CD1c-positive myeloid dendritic cell (primary cell): ENCODE measurements at regions not wholly inside any gene's neighbourhood (a gene's known extent, or its start where the extent isn't known, plus 50 kb on each side); places are given as distances from the start of the nearest gene placed in this dataset.
A peak's percentile ranks its signal among the peaks of the same experiment; 100 is the strongest.

Experiments
- DNase-seq: peaks from one replicate; pipeline ENCODE4 v3.0.0-alpha.2; 2016; ENCODE audit errors: extremely low spot score

DNA sequence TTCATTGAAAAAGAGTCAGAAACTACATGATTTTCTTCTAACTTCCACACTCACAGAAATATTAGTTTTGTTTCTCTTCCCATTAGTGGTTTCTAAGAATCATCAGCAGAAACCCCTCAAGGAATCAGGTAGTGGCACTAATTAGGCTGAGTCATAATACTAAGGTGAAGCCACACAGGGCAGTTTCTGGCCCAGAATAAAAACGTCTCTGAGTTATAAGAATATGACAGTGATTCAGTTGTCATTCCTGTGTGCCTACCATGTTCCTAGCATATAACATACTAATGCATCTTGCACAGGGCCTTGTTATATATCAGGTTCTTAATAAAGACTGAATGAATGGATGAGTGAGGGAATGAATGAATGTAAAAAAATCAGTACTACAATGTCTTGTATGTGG lies 206.0 kb upstream of the PLEKHG7 start:
- no peak for DNase-seq

DNA sequence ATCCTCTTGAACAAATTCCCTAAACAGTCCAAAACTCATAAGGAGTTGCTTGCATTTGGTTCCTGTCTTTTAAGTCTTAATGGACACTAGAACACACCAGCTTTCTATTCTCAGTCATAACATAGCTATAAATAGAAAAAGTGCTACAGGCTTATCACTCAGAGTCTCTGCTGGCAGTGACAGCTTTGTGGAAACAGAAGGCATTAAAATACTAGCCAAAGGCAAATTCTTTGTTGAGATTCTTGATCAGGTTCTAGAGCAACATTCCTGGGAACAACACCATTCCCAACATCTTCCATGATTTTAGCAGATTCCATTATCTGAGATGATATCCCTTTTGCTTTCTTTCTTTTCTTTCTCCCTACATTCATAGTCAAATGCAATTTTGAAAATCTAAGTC lies 207.7 kb upstream of the PLEKHG7 start:
- DNase-seq = no peak

DNA sequence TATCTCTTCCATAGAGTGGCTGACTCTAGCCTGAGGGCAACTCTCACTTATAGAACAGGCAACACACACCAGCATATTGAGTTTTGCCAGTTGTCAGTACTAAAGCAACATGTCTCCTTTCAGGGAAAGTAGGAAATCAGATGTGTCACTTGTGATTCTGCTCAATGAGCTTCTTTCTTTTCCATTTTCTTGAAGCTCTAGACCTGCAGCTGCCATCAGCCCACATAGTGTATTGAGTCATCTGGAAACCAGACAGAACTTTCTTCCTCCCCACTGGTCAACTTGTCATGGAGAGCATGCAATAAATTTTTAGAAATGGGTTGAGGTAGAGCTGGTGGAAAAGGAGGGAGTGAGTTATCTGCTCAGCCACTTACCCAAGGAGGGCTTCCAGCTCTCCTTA lies 209.0 kb upstream of the PLEKHG7 start:
- DNase-seq = peak; percentile 57

DNA sequence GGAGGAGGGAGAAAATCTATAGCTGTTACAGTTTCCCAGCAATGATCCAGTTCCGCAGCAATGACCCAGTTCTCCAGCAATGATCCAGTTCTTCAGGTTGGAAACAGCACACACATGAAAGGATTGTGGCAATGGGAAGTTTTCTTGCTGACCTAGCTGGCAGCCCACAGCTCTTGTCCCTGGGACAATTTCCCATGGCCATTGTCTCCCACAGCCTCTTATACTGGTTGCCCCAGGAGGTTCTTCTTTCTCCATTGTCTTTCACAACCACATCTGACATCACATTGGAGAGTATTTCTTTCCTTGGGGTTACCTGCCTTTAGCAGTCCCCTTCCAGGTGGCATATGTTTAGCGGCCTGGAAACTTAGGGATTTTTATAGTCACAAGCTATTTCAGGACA lies 209.8 kb upstream of the PLEKHG7 start:
- DNase-seq = no peak

DNA sequence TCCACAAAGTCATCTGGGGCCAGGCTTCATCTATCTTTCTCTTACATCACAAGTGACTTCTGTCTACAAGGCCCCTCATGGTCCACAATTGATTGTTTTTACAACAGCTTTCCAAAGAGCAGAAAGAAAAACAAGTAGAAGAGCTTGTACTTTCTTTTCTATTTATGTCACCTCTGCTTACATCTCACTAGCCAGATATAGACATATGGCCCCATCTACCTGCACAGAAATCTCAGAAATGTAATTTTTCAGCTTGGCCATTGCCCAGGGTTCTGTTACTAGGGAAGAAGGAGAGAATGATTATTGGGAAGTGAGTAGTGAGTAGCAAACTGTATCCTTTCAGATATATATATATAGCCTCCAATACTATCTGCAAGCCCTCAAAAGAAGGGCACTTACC lies 210.5 kb upstream of the PLEKHG7 start:
- DNase-seq = no peak

DNA sequence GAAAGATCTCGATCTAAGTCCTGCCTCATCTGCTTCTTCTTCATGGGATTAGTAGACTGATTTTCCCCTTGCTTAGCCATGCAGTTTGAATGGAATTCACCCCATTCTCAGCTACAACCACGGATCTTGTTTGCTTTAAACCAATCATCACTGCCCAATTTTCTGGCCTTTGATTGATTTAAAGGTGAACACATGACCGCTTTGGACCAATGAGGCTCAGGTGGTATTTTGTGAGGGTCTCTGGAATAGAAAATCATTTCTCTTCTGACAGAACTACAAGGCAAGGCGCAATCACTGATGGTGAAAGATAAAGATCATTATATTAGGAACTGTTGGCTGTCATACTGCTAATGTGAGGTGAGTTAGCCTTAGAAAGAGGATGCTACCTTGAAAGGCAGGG lies 213.0 kb upstream of the PLEKHG7 start:
- DNase-seq = no peak

DNA sequence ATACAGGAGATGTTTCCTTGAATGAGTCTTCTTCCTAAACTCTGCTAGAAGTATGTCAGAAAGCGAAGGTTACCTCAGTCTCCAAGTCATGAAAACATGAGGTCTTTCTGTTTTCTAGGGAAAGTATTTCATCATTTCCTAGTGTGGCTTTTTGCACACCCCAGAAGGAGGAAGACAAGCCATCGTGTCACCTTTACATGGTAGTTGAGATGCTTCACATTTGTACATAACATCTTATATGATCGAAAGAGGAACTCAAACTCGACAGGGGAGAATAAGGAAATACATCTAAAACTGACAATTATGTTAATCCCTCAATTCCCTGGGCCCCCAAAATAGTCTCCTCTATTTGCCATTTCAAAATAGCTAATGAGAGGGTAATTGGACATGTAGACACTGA lies 214.1 kb upstream of the PLEKHG7 start:
- DNase-seq = peak; percentile 48

DNA sequence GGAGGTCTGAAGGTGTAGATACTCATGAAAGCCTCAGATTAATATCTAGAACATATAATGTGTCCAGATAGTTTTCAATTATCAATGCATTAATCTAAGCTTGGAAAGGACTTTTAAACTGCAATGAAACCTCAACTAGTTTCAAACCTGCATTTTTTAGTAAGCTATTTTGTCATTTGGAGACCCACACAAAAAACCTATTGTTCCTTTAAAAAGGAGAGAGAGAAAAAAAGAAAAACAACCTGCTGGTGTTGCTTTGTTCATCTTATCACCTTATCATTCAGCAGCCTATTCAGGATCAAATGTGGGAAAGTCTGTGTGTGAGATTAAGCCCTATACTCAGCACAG lies 215.7 kb upstream of the PLEKHG7 start:
- no peak for DNase-seq

DNA sequence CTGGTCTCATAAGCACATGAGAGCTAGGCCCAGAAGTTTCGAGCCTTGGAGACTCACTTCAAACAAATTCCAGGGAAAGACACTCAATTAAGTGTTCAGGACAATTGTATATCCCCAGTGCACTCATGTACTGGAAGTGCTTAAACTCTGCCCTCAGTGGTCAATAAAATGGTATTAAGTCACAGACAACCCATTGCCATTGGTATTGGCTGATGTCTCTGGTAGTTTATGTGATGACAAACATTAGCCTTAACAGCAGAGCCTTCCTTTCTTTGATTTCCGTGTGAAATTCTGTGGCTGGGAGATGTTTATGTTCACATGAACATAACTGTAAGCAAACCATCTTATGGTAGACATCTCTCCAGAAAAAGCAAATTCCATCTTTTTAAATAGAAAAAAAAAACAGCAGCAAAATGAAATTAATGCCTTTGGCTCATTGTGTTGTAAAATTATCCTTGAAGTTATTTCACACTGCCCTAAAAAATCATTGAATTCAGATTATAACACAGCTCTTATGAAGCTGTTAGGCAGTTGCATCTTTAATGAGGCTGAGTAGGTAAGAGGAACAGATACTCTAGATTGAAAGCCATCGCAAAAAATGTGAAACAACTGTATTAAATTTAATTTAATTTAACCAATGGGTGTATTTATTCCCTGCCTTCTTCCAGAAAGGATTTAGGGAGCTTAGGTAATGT lies 216.2 kb upstream of the PLEKHG7 start:
- DNase-seq = no peak

DNA sequence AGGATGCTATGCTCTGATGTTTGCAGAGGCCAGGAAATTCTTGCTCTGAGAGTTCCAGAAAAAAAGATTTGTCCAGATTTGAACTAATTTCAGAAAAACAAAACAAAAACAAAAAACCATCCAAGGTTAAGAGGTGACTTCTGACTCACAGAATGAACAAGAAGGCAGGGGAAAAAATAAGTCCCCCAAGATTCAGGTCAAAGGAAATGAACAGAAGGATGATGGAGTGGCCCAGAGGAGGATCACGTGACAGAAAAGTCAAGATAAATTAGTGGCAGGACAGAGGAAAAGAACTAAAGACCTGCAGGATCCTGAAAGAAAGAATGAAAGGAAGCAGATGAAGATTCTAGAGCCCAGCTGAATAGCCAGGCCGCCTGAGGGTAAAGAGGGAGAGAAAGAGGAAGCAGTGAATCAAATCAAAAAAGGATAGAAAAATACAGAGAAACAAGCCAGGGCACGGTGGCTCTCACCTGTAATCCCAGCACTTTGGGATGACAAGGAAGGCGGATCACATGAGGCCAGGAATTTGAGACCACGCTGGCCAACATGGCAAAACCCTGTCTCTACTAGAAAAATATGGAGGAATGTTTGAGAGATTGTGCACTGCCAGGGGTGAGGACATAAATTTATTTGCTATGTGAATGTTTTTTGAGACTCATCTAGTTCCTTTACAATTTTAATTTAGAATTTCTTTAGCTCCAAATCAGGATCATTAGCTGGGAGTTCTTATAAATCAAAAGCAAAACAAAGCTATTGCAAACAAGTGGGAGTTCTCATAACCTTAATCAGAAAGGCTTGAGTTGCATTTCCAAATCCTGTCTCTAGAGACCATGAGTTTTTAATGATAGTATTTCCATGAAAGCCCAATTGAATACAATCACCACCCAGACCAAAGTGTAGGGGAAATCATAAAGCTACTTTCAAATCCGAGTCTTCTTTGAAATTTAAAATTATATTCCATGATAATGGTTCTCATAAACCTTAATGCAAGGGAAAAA lies 217.1 kb upstream of the PLEKHG7 start:
- DNase-seq = no peak

DNA sequence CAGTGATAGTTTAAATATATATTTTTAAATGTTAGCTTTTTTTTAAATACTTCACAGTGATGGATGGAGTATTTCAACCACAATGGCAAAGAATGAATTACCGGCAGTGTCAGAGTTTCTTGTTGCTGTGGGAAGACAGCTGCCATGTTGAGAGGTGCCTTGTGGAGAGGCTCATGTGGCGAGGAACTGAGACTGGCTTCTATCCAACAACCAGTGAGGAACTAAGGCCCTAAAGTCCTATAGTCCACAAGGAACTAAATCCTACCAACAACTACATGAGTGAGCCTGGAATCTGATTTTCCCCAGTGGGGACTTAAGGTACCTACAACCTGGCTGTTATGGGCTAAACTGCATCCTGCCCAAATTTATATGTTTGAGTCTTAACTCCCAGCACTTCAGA lies 220.2 kb upstream of the PLEKHG7 start:
- peak; percentile 61 for DNase-seq

DNA sequence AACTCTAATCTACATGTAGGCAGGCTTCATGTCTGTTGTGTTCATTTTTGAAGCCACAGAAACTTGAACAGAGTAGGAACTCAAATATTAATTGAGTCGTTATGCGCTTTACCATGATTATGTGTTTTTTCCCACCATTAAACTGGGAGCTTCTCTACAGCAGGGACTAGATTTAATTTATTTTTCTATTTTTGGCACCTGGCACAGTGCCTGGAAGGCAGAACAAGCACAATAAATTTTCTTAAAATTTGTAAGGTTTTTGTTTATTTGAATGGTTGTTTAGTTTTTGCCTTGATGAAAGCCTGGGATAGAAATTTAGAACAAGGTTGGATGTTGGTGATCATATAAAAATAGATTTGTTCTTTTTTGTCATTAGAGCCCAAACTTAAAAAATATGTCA lies 221.7 kb upstream of the PLEKHG7 start:
- no peak for DNase-seq

DNA sequence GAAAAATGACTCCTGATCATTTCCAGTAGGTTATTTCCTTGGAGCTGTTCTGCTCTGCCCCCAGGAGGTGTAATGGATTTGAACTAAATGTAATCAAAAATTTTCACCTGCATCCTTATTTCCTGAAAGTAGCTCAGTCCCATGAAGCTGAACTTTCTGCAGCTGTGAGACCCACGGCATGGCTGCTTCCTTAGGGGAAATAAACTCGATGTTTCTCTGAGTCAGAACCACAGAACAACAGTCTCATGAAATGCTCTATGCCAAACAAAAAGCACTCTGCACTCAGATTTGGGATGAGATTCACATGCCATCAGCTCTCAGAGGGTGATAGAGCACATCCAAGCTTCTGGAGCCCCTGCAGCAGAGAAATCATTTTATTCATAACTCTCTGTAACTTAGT lies 224.1 kb upstream of the PLEKHG7 start:
- DNase-seq = no peak

DNA sequence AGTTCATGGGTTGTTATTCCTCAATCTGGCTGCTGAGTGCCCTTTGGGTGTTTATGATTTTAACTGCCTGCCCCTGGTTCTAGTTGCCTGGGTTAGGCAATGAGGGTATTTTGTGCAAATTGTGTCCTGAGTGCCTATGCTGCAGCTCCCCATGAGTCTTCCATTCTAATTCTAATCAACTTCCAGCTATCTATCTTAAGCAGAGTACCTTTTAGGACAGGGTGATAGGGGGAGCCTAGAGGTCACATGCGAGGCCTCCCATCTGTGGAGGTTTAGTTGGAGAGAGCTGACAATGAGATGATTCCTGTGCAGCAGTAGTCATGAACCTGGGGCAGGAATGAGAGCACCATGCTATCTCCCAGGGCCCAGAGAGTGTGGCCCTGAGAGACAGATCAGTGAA lies 225.9 kb upstream of the PLEKHG7 start:
- no peak for DNase-seq

DNA sequence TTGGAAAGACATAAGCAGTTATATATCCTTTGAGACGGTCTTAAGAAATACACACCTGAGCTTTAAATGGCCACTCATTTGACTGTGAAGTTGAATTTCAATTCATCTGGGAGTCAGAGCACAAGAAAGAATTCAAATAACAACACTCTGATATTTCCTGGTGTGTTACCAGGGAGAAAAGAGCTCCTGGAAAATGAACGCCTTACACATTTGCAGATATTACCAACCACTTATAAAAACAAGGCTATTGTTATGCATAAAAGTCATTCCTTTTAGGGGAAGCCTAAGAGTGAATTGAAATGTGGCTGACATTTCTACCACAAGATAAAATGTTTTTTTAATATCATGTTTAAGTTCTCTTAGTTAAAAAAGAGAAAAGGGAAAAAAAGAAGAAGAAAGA lies 229.2 kb upstream of the PLEKHG7 start:
- DNase-seq = no peak

DNA sequence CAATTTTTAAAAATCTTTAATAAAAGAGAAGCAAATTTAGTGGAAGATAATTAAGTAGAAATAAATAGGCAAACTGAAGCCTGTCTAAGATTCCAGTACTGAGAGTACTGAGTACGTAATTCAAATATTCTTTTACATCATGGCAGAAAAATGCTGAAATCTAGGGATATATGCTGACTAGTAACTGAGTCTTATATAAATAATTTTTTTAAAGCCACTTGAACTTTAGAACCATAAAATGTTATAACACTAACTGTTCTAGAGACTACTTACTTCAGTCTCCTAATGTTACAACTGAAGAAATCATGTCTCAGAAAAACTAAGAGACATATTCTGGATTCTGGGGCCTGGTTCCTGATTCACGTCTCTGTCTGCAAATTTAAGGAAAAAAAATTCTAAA lies 230.6 kb upstream of the PLEKHG7 start:
- DNase-seq = no peak

DNA sequence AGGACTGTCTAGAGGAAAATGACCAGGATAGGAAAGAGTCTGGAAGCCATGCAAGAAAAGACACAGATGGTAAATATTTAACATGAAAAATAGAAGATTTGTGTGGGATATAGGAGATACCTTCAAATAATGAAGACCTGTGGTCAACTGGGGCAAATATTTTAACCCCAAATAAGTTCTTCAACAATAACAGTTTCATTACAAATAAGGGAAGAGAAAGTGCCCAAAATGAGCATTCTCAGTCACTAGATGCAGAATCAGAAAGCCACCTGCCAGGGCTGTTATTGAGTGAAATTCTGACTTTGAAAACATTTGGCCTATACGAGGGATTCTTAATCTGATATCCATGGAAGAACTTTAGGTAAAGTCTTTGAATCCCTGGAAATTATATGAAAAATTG lies 231.2 kb upstream of the PLEKHG7 start:
- no peak for DNase-seq

DNA sequence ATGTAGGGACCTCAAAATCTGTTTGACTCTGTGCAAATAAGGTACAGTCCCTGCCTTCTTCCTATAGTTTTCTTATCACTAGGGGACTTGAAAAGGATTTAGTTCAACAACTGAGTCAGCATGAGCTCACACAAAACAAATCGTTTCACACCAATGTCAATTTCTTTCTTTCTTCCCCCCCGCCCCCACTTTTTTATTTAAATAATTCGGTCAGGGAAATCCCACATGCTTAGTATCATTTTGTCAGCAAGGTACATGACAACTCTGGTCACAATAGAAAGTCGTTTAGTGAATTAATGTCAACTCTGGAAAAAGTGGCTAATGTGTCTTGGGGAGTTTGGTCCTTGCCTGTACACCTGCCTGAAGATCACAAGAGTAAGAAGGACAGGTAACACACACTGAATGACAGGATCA lies 232.2 kb upstream of the PLEKHG7 start:
- no peak for DNase-seq

DNA sequence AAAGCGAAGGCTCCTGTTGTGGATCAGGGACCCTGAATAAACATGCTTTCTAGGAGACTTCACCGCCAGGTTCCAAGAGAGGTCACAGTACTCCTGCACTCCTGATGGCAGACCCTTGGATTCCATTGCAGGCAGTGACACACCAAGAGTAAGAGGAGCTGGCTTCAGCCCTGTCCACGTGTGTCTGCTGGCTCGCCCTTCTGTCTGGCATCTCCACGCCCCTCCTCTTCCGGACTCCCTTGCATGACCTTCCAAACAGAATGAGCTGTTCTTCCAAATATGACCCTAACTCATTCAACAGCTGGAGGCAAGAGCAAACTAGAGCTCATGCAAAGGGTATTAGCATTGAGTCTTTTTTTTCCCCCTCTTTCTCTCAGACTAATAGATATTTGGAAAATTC lies 233.0 kb upstream of the PLEKHG7 start:
- DNase-seq = no peak

DNA sequence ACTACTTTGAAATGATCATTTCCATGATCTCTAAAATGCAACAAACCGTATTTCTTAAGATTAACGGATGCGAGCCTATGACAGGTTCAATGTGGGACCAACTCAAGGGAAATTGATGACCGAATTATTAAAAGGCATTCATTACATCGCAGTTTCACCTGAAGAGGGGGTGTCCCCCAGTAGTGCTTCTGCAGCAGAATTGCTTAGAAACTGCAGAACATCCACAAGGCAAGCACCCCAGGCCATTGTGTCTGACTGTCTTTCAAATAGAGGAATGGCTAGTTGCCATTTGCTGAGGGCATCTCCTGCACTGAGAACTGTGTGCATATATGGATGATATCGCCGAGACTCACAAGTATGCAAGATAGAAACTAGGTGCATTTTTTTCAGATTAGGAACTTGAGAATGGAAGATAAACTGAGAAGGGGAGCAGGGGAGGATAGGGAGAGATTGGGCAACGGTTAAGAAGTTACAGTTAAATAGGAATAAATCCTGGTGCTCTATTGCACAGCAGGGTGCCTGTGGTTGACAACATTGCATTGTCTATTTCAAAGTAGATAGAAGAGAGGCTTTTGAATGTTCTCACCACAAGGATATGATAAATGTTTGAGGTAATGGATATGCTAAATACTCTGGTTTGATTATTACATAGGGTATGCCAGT lies 234.3 kb upstream of the PLEKHG7 start:
- no peak for DNase-seq

DNA sequence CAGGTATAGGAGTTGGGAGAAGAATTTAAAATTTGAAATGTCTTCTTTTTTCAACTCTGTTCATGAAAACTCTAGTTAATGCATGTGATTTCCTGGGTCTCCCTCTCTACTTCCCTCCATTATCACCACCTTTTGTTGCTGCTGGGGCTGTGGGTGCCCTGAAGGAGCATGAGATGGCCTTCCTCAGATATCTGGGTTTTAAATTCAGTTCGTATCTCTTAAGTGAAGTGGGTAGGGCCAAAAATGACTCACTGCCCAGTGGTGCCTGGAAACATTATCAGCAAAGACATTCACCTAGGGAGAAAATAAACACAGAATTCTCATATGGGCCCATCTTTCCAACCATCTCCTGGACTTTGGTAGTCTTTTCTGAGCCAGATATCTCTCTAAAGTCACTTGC lies 234.9 kb upstream of the PLEKHG7 start:
- no peak for DNase-seq

DNA sequence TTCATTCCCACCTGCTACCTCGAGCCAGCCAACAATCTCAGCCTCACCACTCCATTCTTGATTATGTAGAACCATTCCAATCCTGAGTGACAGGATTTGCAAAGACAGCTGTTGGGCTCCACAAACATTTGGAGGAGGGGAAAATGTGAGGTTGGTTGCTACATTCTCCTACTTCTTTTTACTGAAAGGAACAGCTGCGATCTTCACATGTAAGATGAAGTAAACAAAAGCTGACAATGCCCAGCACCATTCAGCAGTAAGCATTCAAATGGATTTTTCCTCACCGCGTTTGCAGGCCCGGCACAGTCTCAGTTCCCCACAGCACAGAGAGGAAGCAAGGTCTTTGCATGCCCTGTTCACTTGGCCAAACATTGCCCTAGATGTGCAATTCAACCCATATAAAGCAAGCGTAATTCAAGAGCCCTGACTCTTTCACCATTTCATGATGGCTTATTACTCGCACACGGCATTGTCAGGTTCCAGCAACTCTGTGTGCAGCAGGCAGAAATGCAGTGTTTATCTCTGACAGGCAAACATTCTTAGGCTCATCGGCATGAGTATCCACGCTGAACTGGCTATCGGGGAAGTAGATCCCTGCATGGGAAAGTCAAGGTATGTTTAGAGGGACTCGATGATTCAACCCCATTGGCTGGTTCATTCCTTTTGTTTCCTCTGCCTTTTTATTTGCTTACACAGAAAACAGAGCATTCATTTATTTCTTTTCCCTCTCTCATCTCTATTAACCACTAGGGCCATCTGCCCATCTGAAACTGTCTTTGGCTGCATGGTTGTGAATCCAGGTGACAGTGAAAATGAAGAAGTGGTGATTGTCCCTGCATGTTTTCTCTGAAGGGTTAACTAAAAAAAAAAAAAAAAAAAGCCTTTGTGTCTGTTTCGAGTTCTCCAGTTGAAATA lies 236.1 kb upstream of the PLEKHG7 start:
- peak; percentile 67 for DNase-seq
